ENCODE measurements at regions not wholly inside any gene's neighbourhood (a gene's known extent, or its start where the extent isn't known, plus 50 kb on each side); places are given as distances from the start of the nearest gene placed in this dataset.
"Not testable (repeated sequence)": the region's sequence is repeated elsewhere in the genome, so short reads cannot be mapped to it uniquely, and the experiment has no call there.

GRCh38 chr2:16037808-16038457 is 97.6 kb downstream of the MYCN start:
- no peak for DNase-seq (ENCODE audit: low spot score)

DNA sequence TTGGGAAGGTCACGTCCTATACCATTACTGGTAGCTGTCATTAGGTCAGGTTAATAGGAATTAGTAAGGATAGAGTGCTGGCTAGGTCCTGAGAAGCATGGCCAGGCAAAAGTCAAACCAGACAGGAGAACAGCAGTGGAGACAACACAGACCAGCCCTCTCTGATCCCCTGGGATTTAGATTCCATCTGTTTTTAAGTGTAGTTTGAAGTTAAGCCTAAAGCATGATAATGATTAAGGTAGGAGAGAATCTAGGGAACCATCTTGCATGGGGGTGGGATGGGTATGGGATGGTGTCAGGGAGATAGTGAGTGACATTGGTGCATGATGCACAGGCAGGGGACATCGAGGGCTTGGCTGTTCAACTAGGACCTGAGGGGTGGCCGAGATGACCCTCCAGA is 96.6 kb downstream of the MYCN start:
- no peak for DNase-seq (ENCODE audit: low spot score)

DNA sequence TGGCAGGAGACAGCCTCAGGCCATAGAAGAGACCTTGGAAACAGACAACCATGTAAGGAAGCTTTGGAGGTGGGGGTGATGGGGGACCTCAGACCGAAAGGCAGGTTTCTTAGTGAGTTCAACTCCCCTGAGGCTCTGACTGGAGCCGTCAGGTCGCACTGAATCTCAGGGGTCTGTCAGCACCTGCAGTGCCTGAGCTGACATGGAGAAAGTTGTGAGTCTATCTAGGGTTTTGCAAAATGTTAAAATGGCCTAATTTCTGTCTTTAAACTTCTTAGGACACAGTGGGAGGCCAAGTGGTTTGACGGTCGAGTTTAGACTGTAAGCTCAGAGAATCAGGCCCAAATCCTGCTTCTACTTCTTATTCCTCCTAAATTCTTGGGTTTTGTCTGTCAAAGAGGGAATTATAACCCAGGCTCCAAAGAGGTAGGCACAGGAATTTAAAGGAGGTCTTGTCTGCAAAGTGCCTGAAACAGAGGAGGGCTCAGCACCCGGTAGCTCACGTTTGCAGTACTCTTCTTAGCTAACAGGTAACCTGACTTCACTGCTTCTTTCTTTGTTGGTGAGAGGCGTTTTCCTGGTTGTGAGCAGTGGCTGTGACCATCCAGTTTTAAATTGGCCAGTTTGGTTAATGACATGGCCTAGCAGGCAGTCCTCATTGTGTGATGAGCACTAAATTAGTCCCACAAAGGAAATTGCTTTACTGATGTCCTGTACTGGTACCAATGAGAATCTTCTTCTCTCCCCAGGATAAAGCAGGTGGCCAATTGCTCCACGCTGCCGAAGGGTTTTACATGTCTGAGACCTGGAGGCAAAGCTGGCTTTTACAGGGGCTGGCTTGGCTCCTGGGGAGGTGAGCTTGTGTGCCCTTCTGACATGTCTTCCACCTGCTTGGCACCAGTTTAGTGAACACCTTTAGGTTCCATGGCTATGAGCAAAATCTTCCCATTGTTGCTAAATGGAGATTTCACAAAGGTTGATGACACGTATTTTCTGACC is 95.7 kb downstream of the MYCN start:
- no peak for DNase-seq (ENCODE audit: low spot score)

DNA sequence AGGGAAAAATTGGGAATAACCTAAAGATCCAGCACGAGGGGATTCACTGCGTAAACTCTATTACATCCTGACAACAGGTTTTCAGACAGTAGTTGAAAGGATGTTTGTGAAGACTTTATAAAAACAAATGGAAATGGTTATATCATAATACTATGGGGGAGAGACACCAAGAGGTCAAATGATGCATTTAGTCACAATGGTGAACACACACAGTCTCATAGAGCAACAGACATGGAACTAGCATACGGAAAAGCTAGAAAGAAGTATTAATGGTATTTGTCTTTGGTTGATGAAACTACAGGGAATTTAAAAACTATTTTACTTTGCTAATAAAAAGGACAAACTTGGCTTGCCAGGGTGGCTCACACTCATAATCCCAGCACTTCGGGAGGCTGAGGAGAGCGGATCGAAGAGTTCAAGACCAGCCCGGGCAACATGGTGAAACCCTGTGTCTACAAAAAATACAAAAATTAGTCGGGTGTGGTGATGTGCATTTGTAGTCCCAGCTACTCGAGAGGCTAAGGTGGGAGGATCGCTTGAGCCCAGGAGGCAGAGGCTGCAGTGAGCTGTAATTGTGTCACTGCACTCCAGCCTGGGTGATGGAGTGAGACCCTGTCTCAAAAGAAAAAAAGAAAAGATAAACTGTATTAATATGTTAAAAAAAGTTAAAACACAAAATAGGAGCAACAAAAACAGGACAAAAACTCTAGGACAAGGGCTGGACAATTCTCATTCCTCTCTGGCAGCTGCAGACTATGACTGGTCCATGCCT is 94.8 kb downstream of the MYCN start:
- no peak for DNase-seq (ENCODE audit: low spot score)

DNA sequence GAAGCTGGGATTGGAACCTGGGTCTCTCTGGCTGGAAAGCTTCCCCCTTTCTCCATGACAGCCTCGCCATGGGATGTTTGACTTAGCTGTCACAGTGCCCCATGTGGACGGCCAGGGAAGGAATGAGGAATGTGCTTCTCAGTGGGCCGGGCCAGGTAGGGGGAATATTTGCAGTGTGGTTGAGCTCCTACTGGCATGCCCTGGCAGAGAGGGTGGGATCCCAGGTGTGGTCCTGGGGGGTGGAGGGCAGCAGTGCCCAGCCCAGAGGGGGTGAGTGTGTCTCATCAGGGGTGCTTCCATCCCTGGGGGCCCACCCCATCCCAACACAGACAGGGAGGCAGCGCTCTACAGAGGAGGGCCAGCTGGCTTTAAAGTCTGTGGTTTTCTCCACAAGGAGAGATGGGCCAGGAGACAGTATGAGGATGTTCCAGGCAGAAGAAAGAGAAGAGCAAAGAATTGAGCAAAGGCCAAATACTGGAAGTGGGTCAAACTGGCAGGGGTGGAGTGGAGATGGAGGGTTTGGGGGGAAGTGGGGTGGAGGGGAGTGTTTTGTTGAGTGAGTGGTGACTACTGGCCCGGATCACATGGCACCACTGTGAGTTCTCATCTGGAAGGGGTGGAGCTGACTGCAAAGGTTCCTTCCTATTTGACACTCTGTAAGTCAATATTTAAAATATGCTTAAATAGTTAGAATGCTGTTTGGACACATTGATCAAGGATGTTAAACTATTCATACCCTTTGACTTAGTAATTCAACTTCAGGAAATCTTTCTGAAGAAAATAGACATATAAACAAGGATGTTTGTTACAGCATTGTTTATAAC is 94.0 kb downstream of the MYCN start:
- no peak for DNase-seq (ENCODE audit: low spot score)

GRCh38 chr2:16033032-16033293 is 92.6 kb downstream of the MYCN start:
- DNase-seq (ENCODE audit: low spot score): no peak

DNA sequence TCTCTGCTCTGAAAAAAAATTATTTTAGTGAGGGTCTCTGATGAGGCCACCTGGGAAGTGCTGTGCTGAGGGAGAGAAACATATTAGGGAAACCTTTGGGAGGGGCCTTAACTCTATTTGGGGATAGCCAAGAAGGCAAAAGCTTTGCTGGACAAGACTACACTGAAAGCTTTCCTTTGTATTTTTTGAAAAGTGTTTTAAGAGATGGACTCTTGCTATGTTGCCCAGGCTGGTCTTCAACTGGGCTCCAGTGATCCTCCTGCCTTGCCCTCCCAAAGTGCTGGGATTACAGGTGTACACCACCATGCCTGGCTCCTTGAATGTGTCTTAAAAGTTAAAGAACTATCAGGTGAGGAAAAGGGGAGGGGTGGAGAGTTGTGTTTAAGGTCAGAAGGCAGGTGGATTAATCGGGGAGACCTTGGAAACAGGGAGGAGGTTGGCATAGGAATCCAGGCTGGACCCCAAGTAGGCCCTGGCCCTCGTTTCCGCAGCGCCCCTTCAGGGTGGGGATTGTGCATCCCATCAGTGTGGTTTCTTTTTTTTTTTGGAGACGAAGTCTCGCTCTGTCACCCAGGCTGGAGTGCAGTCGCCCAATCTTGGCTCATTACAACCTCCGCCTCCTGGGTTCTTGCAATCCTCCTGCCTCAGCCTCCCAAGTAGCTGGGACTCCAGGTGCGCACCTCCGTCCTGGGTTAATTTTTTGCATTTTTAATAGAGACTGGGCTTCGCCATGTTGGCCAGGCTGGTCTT is 92.1 kb downstream of the MYCN start:
- DNase-seq (ENCODE audit: low spot score): no peak

DNA sequence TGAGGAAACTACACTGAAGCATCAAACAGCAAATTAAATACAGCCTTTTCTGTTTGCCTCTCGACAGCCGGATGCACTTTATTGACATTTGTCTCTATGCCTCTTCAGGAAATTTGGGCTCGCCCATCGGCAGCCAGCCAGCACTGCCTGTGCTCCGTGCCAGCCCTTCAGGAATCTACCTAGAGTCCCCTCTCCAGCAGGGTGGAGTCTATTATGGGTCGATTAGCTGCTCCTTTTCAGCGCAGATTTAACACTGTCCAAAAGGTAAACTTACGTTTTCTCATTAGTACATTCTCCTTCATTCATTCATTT is 91.5 kb downstream of the MYCN start:
- no peak for DNase-seq (ENCODE audit: low spot score)

DNA sequence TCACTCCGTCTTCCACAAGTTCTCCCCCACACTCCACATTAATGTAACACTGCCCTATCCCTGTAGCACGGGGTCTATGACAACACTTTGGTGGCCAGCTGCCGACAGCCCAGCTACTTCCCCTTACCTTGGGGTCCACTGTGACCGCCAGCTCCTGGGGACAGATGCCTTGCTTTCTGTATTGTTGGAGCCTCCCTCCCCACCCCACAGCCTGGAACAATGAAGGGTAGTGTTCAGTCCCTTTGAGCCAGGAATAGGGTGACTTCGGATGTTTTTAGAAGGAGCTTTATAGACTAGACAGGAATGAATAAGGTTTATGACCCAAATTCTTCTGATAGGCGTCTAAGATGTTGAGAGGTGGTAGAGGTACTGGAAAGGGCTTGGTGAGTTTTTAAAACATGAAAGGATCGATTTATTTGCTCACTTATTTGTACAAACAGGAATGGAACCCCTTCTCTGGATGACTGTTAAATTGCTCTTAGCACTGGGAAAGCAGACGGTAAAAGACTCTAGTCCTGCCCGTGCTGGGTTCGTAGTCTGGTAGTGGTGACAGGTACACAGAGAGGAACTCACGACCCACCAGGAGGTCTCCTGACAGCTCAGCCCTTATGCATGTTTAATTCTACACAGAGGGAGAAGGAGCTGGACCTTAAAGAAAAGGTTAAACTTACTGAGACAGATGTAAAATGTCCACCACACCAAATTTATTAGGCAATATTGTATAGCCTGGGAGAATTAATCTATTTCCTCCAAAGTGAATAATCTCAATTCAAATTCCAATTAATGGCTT is 90.9 kb downstream of the MYCN start:
- DNase-seq (ENCODE audit: low spot score): no peak

- no peak for DNase-seq (ENCODE audit: low spot score)
Observed at GRCh38 chr2:16030206-16031057, 90.1 kb downstream of the MYCN start.

GRCh38 chr2:16028644-16029043 is 88.3 kb downstream of the MYCN start:
- no peak for DNase-seq (ENCODE audit: low spot score)

- DNase-seq (ENCODE audit: low spot score): no peak
Observed at GRCh38 chr2:16026816-16027501, 86.6 kb downstream of the MYCN start.

- DNase-seq (ENCODE audit: low spot score): no peak
Observed at GRCh38 chr2:16025876-16026640, 85.7 kb downstream of the MYCN start.

DNA sequence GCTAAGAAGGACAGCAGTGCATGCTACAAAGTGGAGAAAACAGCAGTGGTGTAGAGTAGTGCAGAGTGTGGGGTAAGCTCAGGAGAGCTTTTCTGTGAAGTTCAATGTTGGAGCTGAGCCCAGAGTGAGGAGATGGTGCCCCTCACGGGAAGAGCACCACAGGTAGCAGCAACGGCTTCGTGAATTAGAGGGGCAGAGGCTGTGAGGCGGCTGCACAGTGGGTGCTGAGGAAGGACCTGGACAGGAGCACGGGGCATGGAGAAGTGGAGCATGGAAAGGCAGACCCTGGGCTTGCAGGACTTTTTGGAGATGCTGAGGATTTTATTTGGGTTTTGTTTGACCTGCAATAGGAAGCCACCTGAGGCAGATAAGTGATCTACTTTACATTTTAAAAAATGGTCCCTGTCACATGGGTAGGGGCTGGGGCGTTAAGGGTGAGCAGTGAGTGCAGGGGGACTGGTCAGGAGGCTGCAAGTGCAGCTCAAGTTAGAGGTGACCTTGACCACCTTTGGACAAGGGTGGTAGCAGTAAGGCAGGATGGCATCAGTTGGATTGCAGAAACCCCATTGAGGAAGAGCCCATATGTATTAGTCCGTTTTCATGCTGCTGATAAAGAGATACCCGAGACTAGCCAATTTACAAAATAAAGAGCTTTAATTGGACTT is 85.0 kb downstream of the MYCN start:
- DNase-seq (ENCODE audit: low spot score): no peak

DNA sequence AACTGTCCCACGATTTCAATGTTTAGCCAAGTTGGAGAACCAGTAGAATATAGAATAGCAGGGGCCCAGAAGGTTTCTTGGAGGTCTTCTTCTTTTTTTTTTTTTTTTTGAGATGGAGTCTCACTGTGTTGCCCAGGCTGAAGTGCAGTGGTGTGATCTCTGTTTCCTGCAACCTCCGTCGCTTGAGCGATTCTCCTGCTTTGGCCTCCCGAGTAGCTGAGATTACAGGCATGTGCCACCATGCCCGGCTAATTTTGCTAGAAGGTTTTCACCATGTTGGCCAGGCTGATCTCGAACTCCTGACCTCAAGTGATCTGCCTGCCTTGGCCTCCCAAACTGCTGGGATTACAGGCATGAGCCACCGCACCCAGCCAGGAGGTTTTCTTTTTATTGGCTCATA is 84.3 kb downstream of the MYCN start:
- not testable (repeated sequence) for DNase-seq (ENCODE audit: low spot score)

DNA sequence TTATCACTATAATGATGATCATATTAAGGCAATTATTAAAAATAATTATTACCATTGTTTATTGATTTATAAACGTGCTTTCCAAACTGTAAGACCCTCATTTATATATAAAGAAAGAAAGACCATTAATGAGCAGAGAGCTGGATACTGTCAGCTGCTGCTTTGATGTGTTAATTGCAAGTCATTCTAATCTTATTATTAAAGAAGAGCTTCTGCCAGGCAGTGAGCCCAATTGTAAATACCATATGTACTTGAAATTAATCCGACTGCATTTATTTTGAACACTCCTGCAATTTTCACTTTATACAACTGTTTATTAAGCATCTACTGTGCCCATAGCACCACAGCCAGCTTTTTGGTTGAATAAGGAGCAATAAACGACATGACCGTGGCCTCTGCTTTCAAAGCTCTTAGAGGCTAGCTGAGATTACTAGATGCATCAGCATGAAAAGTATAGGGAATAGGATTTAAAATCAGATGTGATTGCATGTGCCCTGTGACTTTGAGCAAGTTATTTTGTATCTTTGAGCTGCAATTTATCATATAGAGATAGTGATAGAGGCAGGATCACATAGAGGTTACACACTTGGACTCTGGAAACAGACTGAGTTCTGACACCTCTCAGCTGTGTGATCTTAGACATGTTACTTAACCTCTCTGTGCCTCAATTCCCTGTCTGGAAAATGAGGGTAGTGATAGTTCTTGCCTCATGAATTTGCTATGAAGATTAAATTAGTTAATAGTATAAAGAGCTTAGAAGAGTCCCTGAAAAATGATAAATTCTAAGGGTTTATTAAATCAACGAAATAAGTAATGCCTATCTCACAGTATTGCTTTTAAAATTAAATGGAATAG is 83.4 kb downstream of the MYCN start:
- no peak for DNase-seq (ENCODE audit: low spot score)

Data from ureter (tissue), 1 donor.